ENCODE measurements at regions not wholly inside any gene's neighbourhood (a gene's known extent, or its start where the extent isn't known, plus 50 kb on each side); places are given as distances from the start of the nearest gene placed in this dataset.
A peak's percentile ranks its signal among the peaks of the same experiment; 100 is the strongest.

DNA sequence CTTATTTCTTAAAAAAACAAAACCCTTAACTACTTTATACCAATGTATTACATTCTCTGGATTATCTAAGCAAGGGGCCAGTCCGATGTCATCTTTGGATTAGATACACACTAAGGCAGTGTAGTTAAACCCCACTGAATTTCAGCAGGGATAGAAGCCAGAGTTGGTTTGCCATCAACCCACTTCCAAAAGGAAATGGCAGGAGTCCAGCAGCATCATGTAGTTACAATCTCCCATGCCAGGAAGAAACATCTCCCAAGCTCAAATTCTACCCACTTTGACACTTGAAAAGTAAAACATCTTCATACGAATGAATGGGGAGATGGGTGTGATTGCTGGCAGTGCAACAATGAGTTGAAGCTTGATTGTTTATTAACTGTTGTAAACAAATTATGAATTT is 203.5 kb upstream of the PLXNC1 start:
- WGBS (ENCODE audit: insufficient coverage) = 43% methylated on average over 1 of the region's 2 CpGs
- Histone ChIP-seq H3K4me1 (ENCODE audit: control insufficient read depth, insufficient read depth, low read length) (no peaks in the 10 kb centered on the region), H3K4me3 (ENCODE audit: low read depth, low read length) (no peak overlapping the region), H3K9me3 (ENCODE audit: control insufficient read depth, insufficient read depth, low read length) (no peaks in the 10 kb centered on the region), H3K27ac (ENCODE audit: low read depth, low read length) (no peak overlapping the region), H3K36me3 (ENCODE audit: control insufficient read depth, insufficient read depth, low read length) (no peaks in the 10 kb centered on the region), H3K27me3 (ENCODE audit: control insufficient read depth, insufficient read depth, low read length) (no peaks in the 10 kb centered on the region)
- DNase-seq (ENCODE audit: low read depth in 4 of 6, low spot score in 6 of 6) = peak in 2 of 6 donors; percentile 17 to 85

- no peaks in the 10 kb centered on the region for H3K9me3 ChIP-seq (ENCODE audit: control insufficient read depth, insufficient read depth, low read length)
- H3K27ac ChIP-seq (ENCODE audit: low read depth, low read length) = no peak overlapping the region
- H3K27me3 ChIP-seq (ENCODE audit: control insufficient read depth, insufficient read depth, low read length) = no peaks in the 10 kb centered on the region
- H3K4me1 ChIP-seq (ENCODE audit: control insufficient read depth, insufficient read depth, low read length) = no peaks in the 10 kb centered on the region
- 25% methylated on average over 1 of the region's 2 CpGs for WGBS (ENCODE audit: insufficient coverage)
- H3K36me3 ChIP-seq (ENCODE audit: control insufficient read depth, insufficient read depth, low read length) = no peaks in the 10 kb centered on the region
- no peak for DNase-seq (ENCODE audit: low read depth in 4 of 6, low spot score in 6 of 6)
- H3K4me3 ChIP-seq (ENCODE audit: low read depth, low read length) = no peak overlapping the region
Observed at GRCh38 chr12:93946542-93947150, 201.7 kb upstream of the PLXNC1 start.

GRCh38 chr12:93947486-93947885 is 200.9 kb upstream of the PLXNC1 start:
- no peak for DNase-seq (ENCODE audit: low read depth in 4 of 6, low spot score in 6 of 6)
- Histone ChIP-seq H3K27ac (ENCODE audit: low read depth, low read length) (no peak overlapping the region), H3K4me1 (ENCODE audit: control insufficient read depth, insufficient read depth, low read length) (no peaks in the 10 kb centered on the region), H3K4me3 (ENCODE audit: low read depth, low read length) (no peak overlapping the region), H3K9me3 (ENCODE audit: control insufficient read depth, insufficient read depth, low read length) (no peaks in the 10 kb centered on the region), H3K36me3 (ENCODE audit: control insufficient read depth, insufficient read depth, low read length) (no peaks in the 10 kb centered on the region), H3K27me3 (ENCODE audit: control insufficient read depth, insufficient read depth, low read length) (no peaks in the 10 kb centered on the region)
- no CpG with 5 or more reads among the region's 3 CpGs for WGBS (ENCODE audit: insufficient coverage)

DNA sequence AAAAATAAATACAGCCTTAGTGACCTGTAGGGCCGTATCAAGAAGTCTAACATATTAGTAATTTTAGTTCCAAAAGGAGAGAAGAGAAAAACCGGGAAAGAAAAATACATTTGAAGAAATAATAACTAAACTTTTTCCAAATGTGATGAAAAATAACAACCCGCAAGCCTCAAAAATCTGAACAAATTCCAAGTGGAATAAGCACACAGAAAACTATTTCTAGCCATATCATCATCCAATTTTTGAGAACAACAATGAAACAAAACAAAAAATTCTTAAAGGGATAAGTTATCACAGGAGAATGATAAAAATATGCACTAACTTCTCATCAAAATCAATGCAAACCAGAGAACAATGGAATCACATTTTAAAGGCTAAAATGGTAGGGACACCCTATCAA is 198.1 kb upstream of the PLXNC1 start:
- no peaks in the 10 kb centered on the region for H3K4me1 ChIP-seq (ENCODE audit: control insufficient read depth, insufficient read depth, low read length)
- no peaks in the 10 kb centered on the region for H3K9me3 ChIP-seq (ENCODE audit: control insufficient read depth, insufficient read depth, low read length)
- DNase-seq (ENCODE audit: low read depth in 4 of 6, low spot score in 6 of 6) = no peak
- H3K36me3 ChIP-seq (ENCODE audit: control insufficient read depth, insufficient read depth, low read length) = no peaks in the 10 kb centered on the region
- no peaks in the 10 kb centered on the region for H3K27me3 ChIP-seq (ENCODE audit: control insufficient read depth, insufficient read depth, low read length)
- no CpG with 5 or more reads among the region's 3 CpGs for WGBS (ENCODE audit: insufficient coverage)
- H3K4me3 ChIP-seq (ENCODE audit: low read depth, low read length) = no peak overlapping the region
- H3K27ac ChIP-seq (ENCODE audit: low read depth, low read length) = no peak overlapping the region

DNA sequence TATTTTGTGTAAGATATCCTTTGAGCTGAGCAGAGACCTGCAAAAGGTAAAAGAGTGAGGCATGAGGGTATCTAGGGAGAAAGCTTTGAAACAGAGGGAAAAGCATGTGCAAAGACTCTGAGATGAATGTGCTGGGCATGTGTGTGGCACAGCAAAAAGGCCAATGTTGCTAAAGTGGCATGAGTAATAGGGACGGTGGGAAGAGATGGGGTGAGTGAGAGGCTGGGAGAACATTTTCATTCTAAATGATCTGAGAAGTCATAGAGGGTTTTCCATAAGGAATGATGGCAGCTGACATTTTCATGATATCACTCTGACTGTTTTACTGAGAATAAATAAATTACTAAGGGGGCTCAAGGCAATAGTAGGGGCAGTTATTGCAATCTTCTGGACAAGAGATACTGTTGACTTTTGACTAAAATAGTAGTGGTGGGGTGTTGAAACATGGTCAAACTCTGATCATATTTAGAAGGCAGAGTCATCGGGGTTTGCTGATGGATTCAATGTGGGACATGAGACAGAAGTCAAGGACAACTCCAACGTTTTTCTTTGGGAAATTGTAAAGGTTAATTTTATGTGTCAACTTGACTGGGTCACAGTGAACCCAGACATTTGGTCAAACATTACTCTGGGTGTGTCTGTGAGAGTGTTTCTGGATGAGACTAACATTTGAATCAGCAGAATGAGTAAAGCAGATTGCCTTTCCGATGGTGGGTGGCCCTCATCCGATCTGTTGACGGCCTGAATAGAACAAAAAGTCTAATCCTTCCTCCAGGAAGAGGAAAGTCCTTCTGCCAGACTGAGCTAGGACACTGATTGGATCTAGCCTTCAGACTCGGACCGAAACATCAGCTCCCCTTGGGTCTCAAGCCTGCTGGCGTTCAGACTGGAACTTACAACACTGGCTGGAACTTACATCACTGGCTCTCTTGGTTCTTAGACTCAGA is 193.9 kb upstream of the PLXNC1 start:
- no peaks in the 10 kb centered on the region for H3K4me1 ChIP-seq (ENCODE audit: control insufficient read depth, insufficient read depth, low read length)
- H3K27ac ChIP-seq (ENCODE audit: low read depth, low read length) = no peak overlapping the region
- 96% methylated on average over 8 of the region's 9 CpGs for WGBS (ENCODE audit: insufficient coverage)
- no peak for DNase-seq (ENCODE audit: low read depth in 4 of 6, low spot score in 6 of 6)
- no peaks in the 10 kb centered on the region for H3K36me3 ChIP-seq (ENCODE audit: control insufficient read depth, insufficient read depth, low read length)
- no peaks in the 10 kb centered on the region for H3K27me3 ChIP-seq (ENCODE audit: control insufficient read depth, insufficient read depth, low read length)
- no peaks in the 10 kb centered on the region for H3K9me3 ChIP-seq (ENCODE audit: control insufficient read depth, insufficient read depth, low read length)
- H3K4me3 ChIP-seq (ENCODE audit: low read depth, low read length) = no peak overlapping the region

DNA sequence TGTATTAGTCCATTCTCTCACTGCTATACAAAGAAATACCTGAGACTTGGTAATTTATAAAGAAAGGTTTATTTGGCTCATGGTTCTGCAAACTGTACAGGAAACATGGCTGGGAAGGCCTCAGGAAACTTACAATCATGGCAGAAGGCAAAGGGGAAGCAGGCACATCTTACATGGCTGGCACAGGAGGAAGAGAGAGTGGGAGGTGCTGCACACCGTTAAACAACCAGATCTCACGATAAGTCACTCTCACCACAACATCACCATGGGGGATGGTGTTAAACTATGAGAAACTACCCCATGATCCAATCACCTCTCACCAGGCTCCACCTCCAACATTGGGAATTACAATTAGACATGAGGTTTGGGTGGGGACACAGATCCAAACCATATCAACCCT is 191.8 kb upstream of the PLXNC1 start:
- Histone ChIP-seq H3K4me3 (ENCODE audit: low read depth, low read length) (no peak overlapping the region), H3K27me3 (ENCODE audit: control insufficient read depth, insufficient read depth, low read length) (no peaks in the 10 kb centered on the region), H3K9me3 (ENCODE audit: control insufficient read depth, insufficient read depth, low read length) (peaks cover 1% of the 10 kb centered on the region), H3K4me1 (ENCODE audit: control insufficient read depth, insufficient read depth, low read length) (no peaks in the 10 kb centered on the region), H3K27ac (ENCODE audit: low read depth, low read length) (no peak overlapping the region), H3K36me3 (ENCODE audit: control insufficient read depth, insufficient read depth, low read length) (no peaks in the 10 kb centered on the region)
- WGBS (ENCODE audit: insufficient coverage) = no CpG with 5 or more reads among the region's 2 CpGs
- DNase-seq (ENCODE audit: low read depth in 4 of 6, low spot score in 6 of 6) = no peak

DNA sequence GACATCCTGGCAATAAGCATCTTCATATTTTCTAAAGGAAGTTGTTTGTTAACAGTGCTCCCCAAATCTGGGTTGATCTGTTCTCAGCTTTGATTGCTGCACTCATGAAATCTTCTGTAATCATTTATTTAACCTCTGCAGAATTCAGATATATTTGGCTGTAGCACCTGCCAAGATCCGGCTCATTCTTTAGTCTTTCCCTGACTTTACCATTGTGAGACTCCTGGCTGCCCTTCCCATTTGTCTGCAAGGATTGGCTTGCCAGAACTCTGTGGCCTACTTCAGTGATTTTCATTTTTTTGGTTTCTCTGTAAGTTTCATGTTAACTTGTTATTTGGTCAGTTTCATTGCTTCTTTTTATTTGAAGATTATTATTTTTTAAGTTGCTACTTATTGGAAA is 191.2 kb upstream of the PLXNC1 start:
- Histone ChIP-seq H3K27me3 (ENCODE audit: control insufficient read depth, insufficient read depth, low read length) (no peaks in the 10 kb centered on the region), H3K9me3 (ENCODE audit: control insufficient read depth, insufficient read depth, low read length) (peaks cover 1% of the 10 kb centered on the region), H3K4me1 (ENCODE audit: control insufficient read depth, insufficient read depth, low read length) (no peaks in the 10 kb centered on the region), H3K27ac (ENCODE audit: low read depth, low read length) (no peak overlapping the region), H3K4me3 (ENCODE audit: low read depth, low read length) (no peak overlapping the region), H3K36me3 (ENCODE audit: control insufficient read depth, insufficient read depth, low read length) (no peaks in the 10 kb centered on the region)
- DNase-seq (ENCODE audit: low read depth in 4 of 6, low spot score in 6 of 6) = no peak
- 83% methylated on average over 1 of the region's 1 CpG for WGBS (ENCODE audit: insufficient coverage)

- no peak for DNase-seq (ENCODE audit: low read depth in 4 of 6, low spot score in 6 of 6)
- Histone ChIP-seq H3K4me3 (ENCODE audit: low read depth, low read length) (no peak overlapping the region), H3K27ac (ENCODE audit: low read depth, low read length) (no peak overlapping the region), H3K27me3 (ENCODE audit: control insufficient read depth, insufficient read depth, low read length) (no peaks in the 10 kb centered on the region), H3K9me3 (ENCODE audit: control insufficient read depth, insufficient read depth, low read length) (peaks cover 1% of the 10 kb centered on the region), H3K4me1 (ENCODE audit: control insufficient read depth, insufficient read depth, low read length) (no peaks in the 10 kb centered on the region), H3K36me3 (ENCODE audit: control insufficient read depth, insufficient read depth, low read length) (no peaks in the 10 kb centered on the region)
Observed at GRCh38 chr12:93957870-93958269, 190.5 kb upstream of the PLXNC1 start.

GRCh38 chr12:93959657-93960056 is 188.7 kb upstream of the PLXNC1 start:
- H3K4me1 ChIP-seq (ENCODE audit: control insufficient read depth, insufficient read depth, low read length) = no peaks in the 10 kb centered on the region
- no peak overlapping the region for H3K27ac ChIP-seq (ENCODE audit: low read depth, low read length)
- no peak overlapping the region for H3K4me3 ChIP-seq (ENCODE audit: low read depth, low read length)
- H3K36me3 ChIP-seq (ENCODE audit: control insufficient read depth, insufficient read depth, low read length) = no peaks in the 10 kb centered on the region
- H3K27me3 ChIP-seq (ENCODE audit: control insufficient read depth, insufficient read depth, low read length) = no peaks in the 10 kb centered on the region
- no peak for DNase-seq (ENCODE audit: low read depth in 4 of 6, low spot score in 6 of 6)
- H3K9me3 ChIP-seq (ENCODE audit: control insufficient read depth, insufficient read depth, low read length) = peaks cover 1% of the 10 kb centered on the region
- no CpG with 5 or more reads among the region's 1 CpG for WGBS (ENCODE audit: insufficient coverage)

- H3K4me1 ChIP-seq (ENCODE audit: control insufficient read depth, insufficient read depth, low read length) = no peaks in the 10 kb centered on the region
- H3K9me3 ChIP-seq (ENCODE audit: control insufficient read depth, insufficient read depth, low read length) = peaks cover 1% of the 10 kb centered on the region
- no peak overlapping the region for H3K27ac ChIP-seq (ENCODE audit: low read depth, low read length)
- H3K4me3 ChIP-seq (ENCODE audit: low read depth, low read length) = no peak overlapping the region
- H3K27me3 ChIP-seq (ENCODE audit: control insufficient read depth, insufficient read depth, low read length) = no peaks in the 10 kb centered on the region
- DNase-seq (ENCODE audit: low read depth in 4 of 6, low spot score in 6 of 6) = no peak
- no peaks in the 10 kb centered on the region for H3K36me3 ChIP-seq (ENCODE audit: control insufficient read depth, insufficient read depth, low read length)
- 83% methylated on average over 1 of the region's 2 CpGs for WGBS (ENCODE audit: insufficient coverage)
Observed at GRCh38 chr12:93960521-93960920, 187.9 kb upstream of the PLXNC1 start.
